ENCODE measurements at regions not wholly inside any gene's neighbourhood (a gene's known extent, or its start where the extent isn't known, plus 50 kb on each side); places are given as distances from the start of the nearest gene placed in this dataset.
A peak's percentile ranks its signal among the peaks of the same experiment; 100 is the strongest.

GRCh38 chr2:19120181-19120580 is 238.2 kb downstream of the OSR1 start:
- Histone ChIP-seq H3K27ac (no peak overlapping the region), H3K4me3 (no peak overlapping the region), H3K4me1 (replicated peaks in 1 of 2) (no peaks in the 10 kb centered on the region)
- 80 to 100% (median 100%) methylated on average over 1 to 5 of the region's 5 CpGs; no CpG with 5 or more reads in 1 of the 10 experiments for WGBS, 10 experiments
- in situ Hi-C loops (cut with MboI; ENCODE audit: low pct_unique_long_range_greater_than_20kb in 2 of 9, low sequenced_read_pairs in 9 of 9, unreplicated experiment in 9 of 9) = no loop called here
- no peak for ATAC-seq (replicated peaks in 6 of 8)

DNA sequence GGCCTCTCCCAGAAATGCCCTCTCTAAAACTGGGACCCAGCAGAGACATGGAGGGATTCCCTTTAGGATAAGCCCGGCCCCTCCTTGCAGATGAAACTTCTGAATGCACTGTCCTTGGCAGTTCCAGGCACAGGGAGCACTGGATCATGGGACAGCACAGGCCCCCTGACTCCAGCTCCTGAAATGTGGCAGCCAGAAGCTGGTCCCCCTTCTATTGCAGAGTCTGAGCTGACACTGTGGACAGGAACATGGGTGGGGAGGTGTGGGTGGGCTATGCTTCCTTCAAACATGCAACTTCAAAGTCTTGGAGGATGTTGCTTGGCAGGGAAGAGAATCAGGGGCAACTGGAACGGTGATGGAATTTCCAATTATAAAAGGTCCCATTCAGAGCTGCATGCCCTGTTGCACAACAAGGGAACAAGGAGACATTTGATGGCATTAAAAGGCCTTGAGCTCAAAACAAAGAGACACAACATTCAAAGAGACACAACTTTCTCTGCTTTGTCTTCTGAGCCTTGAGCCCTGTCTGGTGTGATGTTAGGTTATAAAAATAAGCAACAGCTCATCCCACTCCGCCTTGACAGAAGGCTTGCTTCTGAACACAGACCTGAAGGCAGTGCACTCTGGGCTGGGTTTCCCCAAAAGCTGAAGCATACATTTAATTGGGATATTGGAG is 239.0 kb downstream of the OSR1 start:
- no peak for ATAC-seq (replicated peaks in 6 of 8)
- H3K4me3 ChIP-seq = no peak overlapping the region
- no peak overlapping the region for H3K27ac ChIP-seq
- in situ Hi-C loops (cut with MboI; ENCODE audit: low pct_unique_long_range_greater_than_20kb in 2 of 9, low sequenced_read_pairs in 9 of 9, unreplicated experiment in 9 of 9) = no loop called here
- WGBS, 10 experiments = 51 to 100% (median 80%) methylated on average over 2 to 3 of the region's 3 CpGs; no CpG with 5 or more reads in 3 of the 10 experiments
- no peaks in the 10 kb centered on the region for H3K4me1 ChIP-seq (replicated peaks in 1 of 2)

DNA sequence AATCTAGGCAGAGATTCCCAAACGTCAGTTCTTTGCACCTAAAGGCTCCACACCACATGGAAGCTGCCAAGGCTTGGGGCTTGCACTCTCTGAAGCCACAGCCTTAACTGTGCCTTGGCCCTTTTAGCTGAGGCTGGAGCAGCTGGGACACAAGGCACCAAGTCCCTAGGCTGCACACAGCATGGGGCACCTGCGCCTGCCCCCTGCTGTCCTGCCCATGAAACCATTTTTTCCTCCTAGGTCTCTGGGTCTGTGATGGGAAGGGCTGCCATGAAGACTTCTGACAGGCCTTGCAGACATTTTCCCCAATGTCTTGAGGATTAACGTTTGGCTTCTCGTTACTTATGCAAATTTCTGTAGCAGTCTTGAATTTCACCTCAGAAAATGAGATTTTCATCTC is 241.5 kb downstream of the OSR1 start:
- Histone ChIP-seq H3K4me3 (no peak overlapping the region), H3K27ac (no peak overlapping the region), H3K4me1 (replicated peaks in 1 of 2) (no peaks in the 10 kb centered on the region)
- WGBS, 10 experiments = 0 to 100% (median 42%) methylated on average over 1 to 4 of the region's 4 CpGs; no CpG with 5 or more reads in 1 of the 10 experiments
- no peak for ATAC-seq (replicated peaks in 6 of 8)
- in situ Hi-C loops (cut with MboI; ENCODE audit: low pct_unique_long_range_greater_than_20kb in 2 of 9, low sequenced_read_pairs in 9 of 9, unreplicated experiment in 9 of 9) = no loop called here

DNA sequence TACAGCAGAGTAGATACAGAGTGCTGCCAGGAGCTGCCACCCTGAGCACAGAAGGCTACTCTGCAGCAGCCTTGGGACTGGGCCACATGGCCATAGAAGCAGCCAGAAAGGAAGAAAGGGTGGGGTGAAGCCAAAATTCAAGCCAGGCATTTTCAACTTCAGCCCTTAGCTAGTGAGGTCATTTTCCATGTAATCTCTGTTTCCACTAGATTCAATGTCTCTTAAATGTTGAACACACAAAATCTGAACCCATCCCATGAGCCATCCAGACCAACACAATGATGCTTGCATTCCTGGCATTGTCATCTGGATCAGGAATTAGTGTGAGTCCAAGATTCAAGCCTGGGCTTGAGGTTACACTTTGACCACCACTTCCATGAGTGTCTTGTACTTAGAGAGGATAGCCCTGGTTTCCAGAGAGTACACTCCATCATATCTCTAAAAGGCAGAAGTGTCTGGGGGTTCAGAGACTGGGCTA is 243.6 kb downstream of the OSR1 start:
- in situ Hi-C loops (cut with MboI; ENCODE audit: low pct_unique_long_range_greater_than_20kb in 2 of 9, low sequenced_read_pairs in 9 of 9, unreplicated experiment in 9 of 9) = no loop called here
- Histone ChIP-seq H3K27ac (no peak overlapping the region), H3K4me1 (replicated peaks in 1 of 2) (no peaks in the 10 kb centered on the region), H3K4me3 (no peak overlapping the region)
- peak in 2 of 8 experiments; percentile 59 to 78 for ATAC-seq (replicated peaks in 6 of 8)

GRCh38 chr2:19114126-19114525 is 244.3 kb downstream of the OSR1 start:
- 83 to 100% (median 94%) methylated on average over 1 of the region's 1 CpG; no CpG with 5 or more reads in 1 of the 10 experiments for WGBS, 10 experiments
- H3K27ac ChIP-seq = no peak overlapping the region

GRCh38 chr2:19111354-19111753 is 247.1 kb downstream of the OSR1 start:
- ATAC-seq (replicated peaks in 6 of 8) = peak in 2 of 8 experiments; percentile 28 to 39
- 38 to 100% (median 68%) methylated on average over 1 to 3 of the region's 3 CpGs; no CpG with 5 or more reads in 2 of the 10 experiments for WGBS, 10 experiments
- in situ Hi-C loops (cut with MboI; ENCODE audit: low pct_unique_long_range_greater_than_20kb in 2 of 9, low sequenced_read_pairs in 9 of 9, unreplicated experiment in 9 of 9) = no loop called here

More at GRCh38 chr2:19114126-19114525, 244.3 kb downstream of the OSR1 start:
- ATAC-seq (replicated peaks in 6 of 8) = no peak
- in situ Hi-C loops (cut with MboI; ENCODE audit: low pct_unique_long_range_greater_than_20kb in 2 of 9, low sequenced_read_pairs in 9 of 9, unreplicated experiment in 9 of 9) = no loop called here
- Histone ChIP-seq H3K4me1 (replicated peaks in 1 of 2) (peaks cover under 1 to 4% of the 10 kb centered on the region in 2 donors), H3K4me3 (no peak overlapping the region)

DNA sequence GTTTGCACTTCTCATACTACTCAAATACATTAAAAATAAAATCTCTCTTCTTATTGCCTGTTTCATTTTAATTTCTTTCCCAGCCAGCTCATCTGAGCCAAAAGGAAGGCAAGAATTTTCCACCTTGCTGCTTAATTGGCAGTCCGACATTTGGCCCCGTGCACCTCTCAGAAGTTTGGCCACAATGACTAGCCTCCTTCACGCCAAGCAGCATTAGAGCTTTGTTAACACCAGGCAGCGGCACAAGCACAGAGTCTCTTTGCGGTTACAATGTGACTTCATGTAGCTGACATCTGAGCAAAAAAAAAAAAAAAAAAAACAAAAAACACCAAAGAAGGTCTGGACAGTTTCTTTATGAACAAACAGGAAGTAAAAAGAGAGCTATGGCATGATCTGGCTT is 248.9 kb downstream of the OSR1 start:
- WGBS, 10 experiments = 84 to 100% (median 92%) methylated on average over 2 to 5 of the region's 5 CpGs; no CpG with 5 or more reads in 2 of the 10 experiments
- H3K27ac ChIP-seq = no peak overlapping the region
- in situ Hi-C loops (cut with MboI; ENCODE audit: low pct_unique_long_range_greater_than_20kb in 2 of 9, low sequenced_read_pairs in 9 of 9, unreplicated experiment in 9 of 9) = no loop called here
- H3K4me1 ChIP-seq (replicated peaks in 1 of 2) = peaks cover 7 to 8% of the 10 kb centered on the region in 2 donors
- no peak overlapping the region for H3K4me3 ChIP-seq
- ATAC-seq (replicated peaks in 6 of 8) = no peak

More at GRCh38 chr2:19111354-19111753, 247.1 kb downstream of the OSR1 start:
- H3K27ac ChIP-seq = no peak overlapping the region
- no peak overlapping the region for H3K4me3 ChIP-seq
- H3K4me1 ChIP-seq (replicated peaks in 1 of 2) = peaks cover 7 to 8% of the 10 kb centered on the region in 2 donors

DNA sequence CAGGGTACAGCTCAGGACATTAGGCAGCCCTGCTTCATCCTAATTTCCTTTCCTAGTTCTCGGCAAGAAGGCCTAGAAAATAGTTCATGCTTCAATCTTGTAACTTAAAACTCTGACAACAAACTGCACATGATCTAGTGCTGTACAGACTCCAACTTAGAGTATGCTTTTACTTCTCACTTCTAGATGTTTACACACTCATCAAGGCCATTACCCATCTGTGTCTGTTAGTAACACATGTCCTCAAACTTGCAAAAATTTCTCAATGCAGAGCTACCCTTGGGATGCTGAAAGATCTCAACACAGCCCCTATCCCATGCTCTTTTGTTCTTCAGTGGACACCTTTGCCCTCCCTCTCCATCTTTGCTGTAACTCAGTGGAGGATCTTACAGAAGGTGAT is 252.0 kb downstream of the OSR1 start:
- Histone ChIP-seq H3K4me3 (no peak overlapping the region), H3K4me1 (replicated peaks in 1 of 2) (peaks cover 7 to 8% of the 10 kb centered on the region in 2 donors), H3K27ac (no peak overlapping the region)
- WGBS, 10 experiments = 40 to 100% (median 71%) methylated on average over 1 of the region's 1 CpG; no CpG with 5 or more reads in 3 of the 10 experiments
- no peak for ATAC-seq (replicated peaks in 6 of 8)
- in situ Hi-C loops (cut with MboI; ENCODE audit: low pct_unique_long_range_greater_than_20kb in 2 of 9, low sequenced_read_pairs in 9 of 9, unreplicated experiment in 9 of 9) = no loop called here

GRCh38 chr2:19104503-19104902 is 253.9 kb downstream of the OSR1 start:
- Histone ChIP-seq H3K27ac (no peak overlapping the region), H3K4me1 (replicated peaks in 1 of 2) (peaks cover 7% of the 10 kb centered on the region in 2 donors), H3K4me3 (no peak overlapping the region)
- ATAC-seq (replicated peaks in 6 of 8) = no peak
- WGBS, 10 experiments = 72 to 100% (median 83%) methylated on average over 1 to 3 of the region's 4 CpGs; no CpG with 5 or more reads in 2 of the 10 experiments
- in situ Hi-C loops (cut with MboI; ENCODE audit: low pct_unique_long_range_greater_than_20kb in 2 of 9, low sequenced_read_pairs in 9 of 9, unreplicated experiment in 9 of 9) = no loop called here

DNA sequence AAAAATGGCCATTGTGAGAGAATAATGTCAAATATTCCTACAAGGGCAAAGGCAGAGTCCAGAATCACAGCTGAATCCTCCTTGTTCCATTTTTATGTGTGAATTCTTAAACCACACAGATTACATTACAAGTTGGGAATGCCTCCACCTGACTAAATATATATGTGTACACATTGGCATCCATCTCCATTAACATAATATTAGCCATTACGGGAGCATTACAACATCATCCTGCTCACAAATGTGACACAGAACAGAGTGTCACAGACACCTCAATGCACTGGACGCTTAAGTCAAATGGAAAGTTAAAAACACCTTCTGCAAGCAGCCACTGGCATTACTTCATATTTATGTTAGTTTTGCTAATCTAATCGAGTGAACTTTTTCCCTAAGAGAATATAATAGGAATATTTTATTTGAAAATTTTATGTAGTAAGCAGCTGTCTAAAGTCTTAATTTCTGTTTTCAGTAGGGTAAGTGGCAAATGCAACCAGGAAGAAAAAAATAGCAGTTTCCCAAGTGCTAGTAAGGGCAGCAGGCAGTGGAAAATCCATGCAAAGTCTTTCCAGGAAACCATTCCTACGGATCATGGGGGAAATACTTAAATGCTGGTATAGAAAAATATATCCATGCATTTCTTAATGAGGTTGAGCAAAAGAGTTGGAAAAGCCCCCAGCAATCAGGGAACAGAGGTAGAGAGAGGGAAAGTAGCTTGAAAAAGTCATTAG is 255.6 kb downstream of the OSR1 start:
- in situ Hi-C loops (cut with MboI; ENCODE audit: low pct_unique_long_range_greater_than_20kb in 2 of 9, low sequenced_read_pairs in 9 of 9, unreplicated experiment in 9 of 9) = no loop called here
- Histone ChIP-seq H3K27ac (no peak overlapping the region), H3K4me1 (replicated peaks in 1 of 2) (no peaks in the 10 kb centered on the region), H3K4me3 (no peak overlapping the region)
- WGBS, 10 experiments = 42 to 100% (median 90%) methylated on average over 2 to 4 of the region's 4 CpGs; no CpG with 5 or more reads in 1 of the 10 experiments
- peak in 2 of 8 experiments; percentile 43 to 93 for ATAC-seq (replicated peaks in 6 of 8)

DNA sequence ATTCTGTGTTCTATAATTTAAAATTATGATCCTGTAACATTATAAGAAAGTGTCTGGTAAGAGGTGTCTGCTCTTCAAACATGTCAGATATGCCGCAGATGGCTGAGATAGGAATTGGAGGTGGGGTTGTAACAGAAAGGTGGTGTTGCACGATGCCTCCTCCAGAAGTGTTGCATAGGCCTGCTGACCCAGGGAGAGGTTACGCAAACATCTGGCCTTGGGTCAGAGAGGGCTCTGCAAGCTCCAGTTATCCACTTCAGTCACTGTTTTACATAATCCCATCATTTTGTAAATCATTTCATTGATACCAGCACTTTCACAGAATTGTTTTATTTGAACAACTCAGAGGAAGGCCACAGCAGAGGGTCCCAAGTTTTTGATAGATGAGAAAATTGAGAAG is 256.5 kb downstream of the OSR1 start:
- Histone ChIP-seq H3K4me1 (replicated peaks in 1 of 2) (no peaks in the 10 kb centered on the region), H3K27ac (no peak overlapping the region), H3K4me3 (no peak overlapping the region)
- ATAC-seq (replicated peaks in 6 of 8) = no peak
- in situ Hi-C loops (cut with MboI; ENCODE audit: low pct_unique_long_range_greater_than_20kb in 2 of 9, low sequenced_read_pairs in 9 of 9, unreplicated experiment in 9 of 9) = no loop called here
- WGBS, 10 experiments = 50 to 100% (median 80%) methylated on average over 1 to 2 of the region's 3 CpGs; no CpG with 5 or more reads in 3 of the 10 experiments

DNA sequence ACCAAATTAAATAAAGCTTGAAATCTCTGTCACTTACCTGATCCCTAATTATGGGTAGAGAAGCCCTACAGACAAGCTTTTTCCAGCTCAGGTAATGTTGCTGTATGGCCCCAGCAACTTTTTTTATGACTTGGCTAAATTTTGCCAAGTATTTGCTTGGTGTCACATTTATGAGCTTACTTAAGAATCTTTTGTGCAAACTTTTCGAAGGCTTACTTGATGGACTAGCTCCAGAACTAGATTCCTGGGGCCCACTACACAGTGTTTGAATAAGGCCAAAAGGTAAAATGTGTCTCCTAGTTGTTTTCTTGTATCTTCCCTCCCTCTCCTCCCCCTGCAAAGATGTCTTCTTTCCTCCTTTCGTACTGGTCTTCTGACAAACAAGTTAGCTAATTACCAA is 257.9 kb downstream of the OSR1 start:
- Histone ChIP-seq H3K27ac (no peak overlapping the region), H3K4me3 (no peak overlapping the region), H3K4me1 (replicated peaks in 1 of 2) (no peaks in the 10 kb centered on the region)
- in situ Hi-C loops (cut with MboI; ENCODE audit: low pct_unique_long_range_greater_than_20kb in 2 of 9, low sequenced_read_pairs in 9 of 9, unreplicated experiment in 9 of 9) = no loop called here
- 83 to 100% (median 100%) methylated on average over 1 to 2 of the region's 2 CpGs; no CpG with 5 or more reads in 3 of the 10 experiments for WGBS, 10 experiments
- ATAC-seq (replicated peaks in 6 of 8) = no peak

DNA sequence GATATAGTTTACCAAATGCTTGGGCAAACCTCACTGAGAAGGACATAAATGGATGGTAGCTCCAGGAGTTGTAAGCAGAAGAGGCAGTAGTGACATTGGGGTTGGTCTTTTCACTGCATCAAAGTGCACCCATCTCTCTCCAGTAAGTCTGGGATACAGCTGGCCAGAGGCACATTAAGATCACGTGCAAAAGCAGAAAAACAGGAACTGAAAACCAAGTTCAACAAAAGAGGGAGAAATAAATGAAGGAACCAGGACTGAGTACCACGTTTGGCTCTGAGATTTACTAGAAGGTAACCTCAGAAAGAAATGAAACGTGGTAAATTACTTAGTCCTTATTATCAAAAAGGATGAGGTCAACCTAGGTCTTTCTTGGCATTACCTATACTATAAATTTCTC is 259.2 kb downstream of the OSR1 start:
- H3K4me1 ChIP-seq (replicated peaks in 1 of 2) = no peaks in the 10 kb centered on the region
- 37 to 84% (median 59%) methylated on average over 1 to 3 of the region's 3 CpGs; no CpG with 5 or more reads in 2 of the 10 experiments for WGBS, 10 experiments
- in situ Hi-C loops (cut with MboI; ENCODE audit: low pct_unique_long_range_greater_than_20kb in 2 of 9, low sequenced_read_pairs in 9 of 9, unreplicated experiment in 9 of 9) = no loop called here
- no peak overlapping the region for H3K27ac ChIP-seq
- H3K4me3 ChIP-seq = no peak overlapping the region
- ATAC-seq (replicated peaks in 6 of 8) = no peak

Measured in motor neuron (in vitro differentiated cells).